Stimulated activated naive CD8-positive, alpha-beta T cell treated with anti-CD3 and anti-CD28 coated beads, Interleukin-15, amount 100 ng/mL, for 72 hours (primary cell): ENCODE measurements at regions not wholly inside any gene's neighbourhood (a gene's known extent, or its start where the extent isn't known, plus 50 kb on each side); places are given as distances from the start of the nearest gene placed in this dataset.
A peak's percentile ranks its signal among the peaks of the same experiment; 100 is the strongest.

Experiments
- ATAC-seq: fragments of 150-1000 bp; cut with Tn5 transposase; 2 replicates; pipeline ENCODE4 v1.10.0; 2021; ENCODE audit warnings: mild to moderate bottlenecking, moderate library complexity
- DNase-seq, 2 donors: peaks; one replicate each; pipeline ENCODE4 v3.0.0; 2021 to 2022
- H3K27ac Mint-ChIP-seq, 2 donors: one replicate each; pipeline ENCODE4 v1.8.0; 2022; ENCODE audit warnings: mild to moderate bottlenecking in 2 of 2, mixed read lengths in 2 of 2, moderate library complexity in 2 of 2
- H3K27me3 Mint-ChIP-seq: one replicate; pipeline ENCODE4 v1.8.0; 2022; ENCODE audit warnings: mixed read lengths
- H3K4me1 Mint-ChIP-seq: one replicate; pipeline ENCODE4 v1.8.0; 2022; ENCODE audit warnings: mild to moderate bottlenecking, mixed read lengths
- H3K4me3 Mint-ChIP-seq, 2 donors: one replicate each; pipeline ENCODE4 v1.8.0; 2022; ENCODE audit warnings: mild to moderate bottlenecking in 2 of 2, mixed read lengths in 2 of 2, moderate library complexity in 1 of 2
- H3K9me3 Mint-ChIP-seq, 2 donors: one replicate each; pipeline ENCODE4 v1.8.0; 2022; ENCODE audit warnings: mixed read lengths in 2 of 2

DNA sequence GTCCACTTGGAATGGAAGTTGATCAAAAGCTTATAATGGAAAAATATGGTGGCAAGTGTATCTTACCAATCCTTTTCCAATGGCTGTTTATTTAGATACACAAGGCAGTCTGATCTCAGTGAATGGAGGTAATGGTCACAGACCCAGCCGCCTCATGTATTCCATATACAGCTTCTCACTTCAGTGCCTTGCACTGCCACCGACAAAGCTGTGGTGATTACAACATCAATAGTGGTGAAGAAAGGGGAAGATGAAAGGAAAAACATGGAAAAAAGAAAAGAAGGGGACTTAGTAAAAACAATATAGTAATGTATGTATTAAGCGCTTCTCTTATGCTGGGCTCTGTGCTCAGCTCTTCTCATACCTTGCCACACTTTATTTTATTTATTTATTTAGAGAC lies 297.3 kb upstream of the RASA1 start:
- ATAC-seq: no peak
- H3K4me3 Mint-ChIP-seq: no peak overlapping the region
- peak overlapping the region in 1 of 2 donors; percentile 61 for H3K27ac Mint-ChIP-seq
- H3K4me1 Mint-ChIP-seq: peaks cover 11% of the 10 kb centered on the region
- DNase-seq: no peak
- H3K9me3 Mint-ChIP-seq: no peaks in the 10 kb centered on the region
- peaks cover 11% of the 10 kb centered on the region for H3K27me3 Mint-ChIP-seq

GRCh38 chr5:86971034-86971571 lies 296.6 kb upstream of the RASA1 start:
- ATAC-seq: no peak
- H3K9me3 Mint-ChIP-seq: no peaks in the 10 kb centered on the region
- no peak overlapping the region for H3K4me3 Mint-ChIP-seq

DNA sequence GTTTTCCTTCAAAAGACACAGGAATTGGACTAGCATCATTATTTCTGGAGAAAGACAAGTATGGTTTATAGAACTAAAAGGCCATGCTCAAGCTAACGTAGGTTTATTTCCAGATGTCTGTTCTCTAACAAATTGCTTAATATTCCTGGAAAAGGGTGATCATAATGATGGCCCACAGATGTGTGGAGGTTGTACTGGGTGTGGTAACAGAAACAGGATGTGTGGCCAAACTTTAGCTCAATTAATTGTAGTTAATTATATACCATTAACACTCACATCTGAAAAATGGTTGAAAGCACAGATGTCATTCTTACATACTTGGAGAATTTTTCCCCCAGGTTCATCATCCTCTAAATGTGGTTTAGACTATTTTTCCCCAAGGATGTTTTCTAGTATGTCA lies 292.7 kb upstream of the RASA1 start:
- no peaks in the 10 kb centered on the region for H3K9me3 Mint-ChIP-seq
- peaks cover 17% of the 10 kb centered on the region for H3K27me3 Mint-ChIP-seq
- H3K4me1 Mint-ChIP-seq: peaks cover 6% of the 10 kb centered on the region
- H3K4me3 Mint-ChIP-seq: no peak overlapping the region
- DNase-seq: no peak
- H3K27ac Mint-ChIP-seq: no peak overlapping the region
- no peak for ATAC-seq

More at GRCh38 chr5:86971034-86971571, 296.6 kb upstream of the RASA1 start:
- Mint-ChIP-seq H3K27ac (peak overlapping the region in 1 of 2 donors; percentile 61), H3K27me3 (peaks cover 17% of the 10 kb centered on the region), H3K4me1 (peaks cover 11% of the 10 kb centered on the region)
- no peak for DNase-seq

- no peaks in the 10 kb centered on the region for H3K9me3 Mint-ChIP-seq
- H3K4me3 Mint-ChIP-seq: no peak overlapping the region
- DNase-seq (no peak), ATAC-seq (no peak)
- H3K27me3 Mint-ChIP-seq: peaks cover 6% of the 10 kb centered on the region
- no peaks in the 10 kb centered on the region for H3K4me1 Mint-ChIP-seq
- no peak overlapping the region for H3K27ac Mint-ChIP-seq
Measured at GRCh38 chr5:86977190-86977589, 290.5 kb upstream of the RASA1 start.

DNA sequence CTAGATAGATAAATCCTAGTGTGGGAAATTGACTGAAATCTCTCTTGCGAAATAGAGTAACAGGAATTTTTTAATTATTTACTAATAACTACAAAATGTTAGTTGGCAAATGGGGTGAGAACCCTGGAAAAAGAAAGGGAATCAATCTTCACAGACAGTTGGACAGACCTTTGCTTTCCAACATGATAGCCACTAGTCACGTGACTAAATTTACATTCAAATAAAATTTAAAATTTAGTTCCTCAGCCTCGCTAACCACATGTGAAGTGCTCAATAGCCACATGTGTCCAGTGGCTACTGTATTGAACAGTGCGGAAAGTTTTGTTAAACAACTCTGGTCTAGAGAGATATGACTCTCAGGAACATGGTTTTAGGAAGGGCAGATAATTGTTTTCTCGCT lies 289.9 kb upstream of the RASA1 start:
- H3K27me3 Mint-ChIP-seq: peaks cover 6% of the 10 kb centered on the region
- H3K4me3 Mint-ChIP-seq: no peak overlapping the region

GRCh38 chr5:86979811-86980411 lies 287.8 kb upstream of the RASA1 start:
- peaks cover 6% of the 10 kb centered on the region for H3K27me3 Mint-ChIP-seq
- DNase-seq: no peak
- H3K9me3 Mint-ChIP-seq: no peaks in the 10 kb centered on the region
- ATAC-seq: peak; percentile 43
- no peak overlapping the region for H3K27ac Mint-ChIP-seq
- no peak overlapping the region for H3K4me3 Mint-ChIP-seq
- H3K4me1 Mint-ChIP-seq: no peaks in the 10 kb centered on the region

More for the DNA sequence above, 289.9 kb upstream of the RASA1 start:
- DNase-seq: no peak
- Mint-ChIP-seq H3K4me1 (no peaks in the 10 kb centered on the region), H3K9me3 (no peaks in the 10 kb centered on the region), H3K27ac (peak overlapping the region in 1 of 2 donors; percentile 3)
- no peak for ATAC-seq

DNA sequence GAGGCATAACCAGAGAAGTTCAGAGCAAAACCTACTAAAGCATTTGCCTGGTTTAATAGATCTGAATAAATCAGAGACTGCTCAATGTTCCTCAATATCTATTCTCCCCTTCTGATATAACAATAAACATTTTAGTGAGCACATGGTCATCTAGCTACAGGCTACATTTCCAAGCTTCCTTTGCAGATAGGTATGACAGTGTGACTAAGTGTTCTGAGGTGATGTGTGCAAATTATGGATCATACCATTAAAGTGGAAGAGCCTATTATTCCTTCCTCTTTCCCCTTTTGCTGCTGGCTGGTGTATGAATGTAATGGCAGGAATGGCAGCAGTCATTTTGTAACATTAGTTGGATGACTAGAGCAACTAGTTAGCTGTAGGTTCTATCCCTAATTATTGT lies 285.8 kb upstream of the RASA1 start:
- no peaks in the 10 kb centered on the region for H3K4me1 Mint-ChIP-seq
- DNase-seq (no peak), ATAC-seq (no peak)
- H3K9me3 Mint-ChIP-seq: no peaks in the 10 kb centered on the region
- H3K4me3 Mint-ChIP-seq: no peak overlapping the region
- no peak overlapping the region for H3K27ac Mint-ChIP-seq
- H3K27me3 Mint-ChIP-seq: no peaks in the 10 kb centered on the region

DNA sequence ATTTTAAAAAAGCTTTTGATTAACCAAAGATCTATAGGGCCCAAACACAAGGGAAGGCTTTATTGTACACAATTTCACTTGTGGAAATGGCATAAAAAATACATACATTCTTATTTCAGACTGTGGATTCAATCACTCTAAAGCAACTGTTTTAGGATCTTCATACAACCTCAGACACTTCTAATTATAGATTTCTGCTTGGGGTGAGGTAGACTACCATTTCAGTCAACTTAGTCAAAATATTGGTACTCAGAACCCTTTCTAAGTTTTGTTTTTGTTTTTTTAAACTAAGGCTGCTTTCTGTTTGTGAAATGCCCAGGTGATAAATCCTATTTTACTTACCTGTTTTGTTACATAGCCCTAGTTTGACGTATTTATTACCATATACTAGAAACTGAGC lies 284.5 kb upstream of the RASA1 start:
- no peak overlapping the region for H3K4me3 Mint-ChIP-seq
- DNase-seq (no peak), ATAC-seq (no peak)
- no peak overlapping the region for H3K27ac Mint-ChIP-seq
- no peaks in the 10 kb centered on the region for H3K4me1 Mint-ChIP-seq
- no peaks in the 10 kb centered on the region for H3K27me3 Mint-ChIP-seq
- H3K9me3 Mint-ChIP-seq: no peaks in the 10 kb centered on the region

- Mint-ChIP-seq H3K27ac (no peak overlapping the region), H3K4me3 (no peak overlapping the region), H3K9me3 (no peaks in the 10 kb centered on the region), H3K27me3 (no peaks in the 10 kb centered on the region), H3K4me1 (no peaks in the 10 kb centered on the region)
- ATAC-seq (no peak), DNase-seq (no peak)
Measured at GRCh38 chr5:86986837-86987236, 280.8 kb upstream of the RASA1 start.

- H3K9me3 Mint-ChIP-seq: peaks cover 0 to 12% of the 10 kb centered on the region in 2 donors
- H3K27me3 Mint-ChIP-seq: peaks cover 8% of the 10 kb centered on the region
- ATAC-seq: no peak
- DNase-seq: no peak
- no peaks in the 10 kb centered on the region for H3K4me1 Mint-ChIP-seq
- H3K27ac Mint-ChIP-seq: peak overlapping the region in 1 of 2 donors; percentile 42
- H3K4me3 Mint-ChIP-seq: no peak overlapping the region
Measured at GRCh38 chr5:86997516-86997915, 270.2 kb upstream of the RASA1 start.

DNA sequence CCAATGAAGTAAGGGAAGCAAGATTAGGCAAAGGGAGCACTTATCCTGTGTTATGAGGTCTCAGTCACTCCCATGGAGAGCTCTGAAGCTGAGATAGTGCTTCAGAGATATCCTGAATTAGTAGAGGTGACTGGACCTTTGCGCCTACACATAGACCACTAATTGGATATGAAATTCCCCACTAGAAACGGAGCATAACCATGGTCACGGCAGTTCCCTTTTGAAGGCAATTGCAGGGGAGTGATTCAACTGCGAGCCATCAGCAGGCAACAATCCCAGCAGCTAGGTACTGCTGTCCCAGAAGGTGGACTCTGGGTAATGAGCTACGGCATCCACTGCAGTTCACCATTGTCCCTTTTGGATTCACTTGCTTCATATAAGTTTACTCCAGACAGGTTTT lies 267.7 kb upstream of the RASA1 start:
- no peak overlapping the region for H3K4me3 Mint-ChIP-seq
- no peak for DNase-seq
- H3K27me3 Mint-ChIP-seq: peaks cover 8% of the 10 kb centered on the region
- H3K27ac Mint-ChIP-seq: no peak overlapping the region
- peaks cover 6% of the 10 kb centered on the region for H3K4me1 Mint-ChIP-seq
- H3K9me3 Mint-ChIP-seq: peaks cover 0 to 2% of the 10 kb centered on the region in 2 donors
- no peak for ATAC-seq

DNA sequence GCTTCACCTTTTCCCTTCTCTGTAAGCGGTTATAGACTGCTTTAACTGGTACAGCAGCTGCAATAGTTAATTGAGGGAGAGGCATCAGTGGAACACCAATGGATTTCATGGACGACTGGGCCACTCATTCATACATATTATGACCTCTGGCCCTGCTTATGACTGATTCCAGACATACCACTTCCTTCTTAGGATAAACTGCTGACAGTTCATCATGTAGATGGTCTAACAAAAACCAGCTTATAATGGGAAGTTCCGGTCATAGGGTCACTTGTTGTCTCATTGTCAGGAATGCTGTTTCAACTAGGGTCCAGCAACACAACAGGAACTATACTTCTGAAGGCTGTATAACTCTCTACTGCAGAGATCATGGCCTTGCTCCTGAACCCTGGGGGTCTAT lies 265.2 kb upstream of the RASA1 start:
- no peak for ATAC-seq
- peaks cover 6% of the 10 kb centered on the region for H3K4me1 Mint-ChIP-seq
- DNase-seq: no peak
- no peak overlapping the region for H3K4me3 Mint-ChIP-seq
- no peaks in the 10 kb centered on the region for H3K9me3 Mint-ChIP-seq
- peaks cover 6% of the 10 kb centered on the region for H3K27me3 Mint-ChIP-seq
- H3K27ac Mint-ChIP-seq: no peak overlapping the region

DNA sequence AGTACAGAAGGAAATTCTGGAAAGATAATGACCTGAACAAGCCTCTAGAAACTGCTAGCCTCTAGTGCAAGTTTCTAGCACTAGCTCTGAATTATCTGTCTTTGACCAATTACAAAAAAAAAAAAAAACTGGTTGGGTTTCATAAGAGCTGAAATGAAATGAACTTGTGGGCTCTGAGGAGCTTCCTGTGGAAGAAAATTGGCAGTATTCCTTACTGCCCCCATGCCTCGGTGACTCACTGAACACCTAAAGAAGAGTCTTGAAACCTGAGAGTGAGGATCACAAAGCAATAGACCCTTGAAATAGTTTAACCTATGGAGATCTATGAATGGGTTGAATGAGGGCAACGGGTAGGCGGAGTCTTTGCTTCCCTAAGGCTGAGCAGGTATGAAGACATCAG lies 263.6 kb upstream of the RASA1 start:
- Mint-ChIP-seq H3K27ac (no peak overlapping the region), H3K4me3 (no peak overlapping the region), H3K9me3 (no peaks in the 10 kb centered on the region), H3K27me3 (no peaks in the 10 kb centered on the region), H3K4me1 (peaks cover 6% of the 10 kb centered on the region)
- ATAC-seq: no peak
- DNase-seq: no peak

DNA sequence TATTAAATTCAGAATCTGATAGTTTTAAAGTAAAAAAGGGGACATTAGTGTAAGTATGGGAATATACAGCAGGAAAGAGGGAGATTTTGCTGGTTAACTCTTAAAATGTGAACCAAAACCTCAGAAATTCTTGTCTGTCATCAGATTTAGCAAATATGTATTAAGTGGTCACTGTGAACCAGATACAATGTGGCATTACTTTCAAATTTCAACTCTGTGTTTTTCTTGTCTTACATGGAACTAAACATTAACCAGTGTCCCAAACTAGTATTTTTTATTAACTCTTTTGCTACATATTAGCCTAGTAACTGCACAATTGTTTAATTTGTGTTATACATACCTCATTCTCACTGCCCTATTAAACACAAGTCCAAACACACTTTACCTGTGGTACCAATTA lies 259.9 kb upstream of the RASA1 start:
- DNase-seq: no peak
- Mint-ChIP-seq H3K4me3 (no peak overlapping the region), H3K4me1 (peaks cover 6% of the 10 kb centered on the region), H3K27ac (no peak overlapping the region), H3K9me3 (no peaks in the 10 kb centered on the region), H3K27me3 (no peaks in the 10 kb centered on the region)
- no peak for ATAC-seq

GRCh38 chr5:87008751-87009560 lies 258.7 kb upstream of the RASA1 start:
- ATAC-seq (no peak), DNase-seq (no peak)
- Mint-ChIP-seq H3K27me3 (no peaks in the 10 kb centered on the region), H3K27ac (no peak overlapping the region), H3K4me3 (no peak overlapping the region), H3K4me1 (peaks cover 6% of the 10 kb centered on the region), H3K9me3 (no peaks in the 10 kb centered on the region)

DNA sequence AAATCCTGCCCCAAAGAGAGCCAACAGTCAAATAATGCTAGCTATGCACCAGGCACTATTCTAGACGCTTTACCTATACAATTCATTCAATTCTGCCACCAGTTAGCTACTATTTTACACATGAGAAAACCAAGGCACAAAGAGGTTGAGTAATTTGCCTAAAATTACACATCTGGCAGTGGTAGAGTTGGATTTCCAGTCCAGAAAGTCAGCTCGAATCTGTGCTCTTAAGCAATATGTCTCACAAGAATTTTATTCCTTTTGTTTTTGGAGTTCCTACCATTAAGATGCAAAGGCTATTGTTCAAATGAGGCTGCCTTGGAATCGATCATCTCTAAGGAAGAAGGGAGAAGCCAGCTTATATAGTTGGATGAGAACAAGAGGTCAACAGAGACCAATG lies 256.9 kb upstream of the RASA1 start:
- no peak for DNase-seq
- no peaks in the 10 kb centered on the region for H3K4me1 Mint-ChIP-seq
- no peak overlapping the region for H3K27ac Mint-ChIP-seq
- H3K4me3 Mint-ChIP-seq: no peak overlapping the region
- ATAC-seq: no peak
- H3K27me3 Mint-ChIP-seq: no peaks in the 10 kb centered on the region
- H3K9me3 Mint-ChIP-seq: no peaks in the 10 kb centered on the region
